H9 (cell line): ENCODE measurements at regions not wholly inside any gene's neighbourhood (a gene's known extent, or its start where the extent isn't known, plus 50 kb on each side); places are given as distances from the start of the nearest gene placed in this dataset.

Experiments
- DNase-seq: peaks from one replicate; pipeline ENCODE4 v3.0.0-alpha.2; 2017
- H2AFZ ChIP-seq: one replicate; pipeline ENCODE4 v1.6.1; 2013; ENCODE audit warnings: mild to moderate bottlenecking, low read length, control low read depth, moderate library complexity
- H2AK5ac ChIP-seq: 2 replicates; pipeline ENCODE4 v1.6.1; 2013; ENCODE audit warnings: low read length, control low read depth, mixed read lengths; ENCODE audit not compliant: insufficient read length
- H2BK120ac ChIP-seq: one replicate; pipeline ENCODE4 v1.6.1; 2013; ENCODE audit warnings: low read depth, mild to moderate bottlenecking, low read length, control low read depth, inconsistent platforms; ENCODE audit not compliant: poor library complexity, severe bottlenecking
- H2BK12ac ChIP-seq: 2 replicates; pipeline ENCODE4 v1.6.1; 2013; ENCODE audit warnings: low read length, control low read depth, mixed read lengths, low read depth; ENCODE audit not compliant: insufficient read length
- H2BK15ac ChIP-seq: 2 replicates; pipeline ENCODE4 v1.6.1; 2013; ENCODE audit warnings: low read depth, low read length, control low read depth
- H2BK20ac ChIP-seq: one replicate; pipeline ENCODE4 v1.6.1; 2013; ENCODE audit warnings: low read depth, mild to moderate bottlenecking, low read length, control low read depth, inconsistent platforms; ENCODE audit not compliant: poor library complexity, severe bottlenecking
- H2BK5ac ChIP-seq: 2 replicates; pipeline ENCODE4 v1.6.1; 2013; ENCODE audit warnings: low read length, control low read depth, mixed read lengths; ENCODE audit not compliant: insufficient read length
- H3K14ac ChIP-seq: 2 replicates; pipeline ENCODE4 v1.6.1; 2013; ENCODE audit warnings: low read length, control low read depth; ENCODE audit not compliant: insufficient read depth
- H3K18ac ChIP-seq: 2 replicates; pipeline ENCODE4 v1.6.1; 2013; ENCODE audit warnings: low read depth, mild to moderate bottlenecking, mixed read lengths, low read length, control low read depth; ENCODE audit not compliant: insufficient read length
- H3K23ac ChIP-seq: 2 replicates; pipeline ENCODE4 v1.6.1; 2013; ENCODE audit warnings: low read length, control low read depth, mixed read lengths, low read depth; ENCODE audit not compliant: insufficient read length
- H3K23me2 ChIP-seq: 2 replicates; pipeline ENCODE4 v1.6.1; 2013; ENCODE audit warnings: low read depth, mild to moderate bottlenecking, mixed read lengths, low read length, control low read depth; ENCODE audit not compliant: insufficient read length, poor library complexity, severe bottlenecking
- H3K27ac ChIP-seq: 2 replicates; pipeline ENCODE4 v1.5.1; 2013; ENCODE audit warnings: low read length, control low read depth, mixed read lengths, low read depth; ENCODE audit not compliant: insufficient read length
- H3K27me3 ChIP-seq: 2 replicates; pipeline ENCODE4 v1.6.1; 2013; ENCODE audit warnings: low read length, control low read depth, inconsistent platforms; ENCODE audit not compliant: insufficient read depth
- H3K4ac ChIP-seq: 2 replicates; pipeline ENCODE4 v1.6.1; 2013; ENCODE audit warnings: low read depth, mild to moderate bottlenecking, control low read depth, inconsistent platforms, low read length, moderate library complexity
- H3K4me1 ChIP-seq: 2 replicates; pipeline ENCODE4 v1.6.1; 2013; ENCODE audit warnings: low read length, control low read depth, inconsistent platforms; ENCODE audit not compliant: insufficient read depth
- H3K4me2 ChIP-seq: 2 replicates; pipeline ENCODE4 v1.6.1; 2013; ENCODE audit warnings: low read length, control low read depth, mixed read lengths; ENCODE audit not compliant: insufficient read length, insufficient read depth
- H3K56ac ChIP-seq: 2 replicates; pipeline ENCODE4 v1.6.1; 2013; ENCODE audit warnings: low read depth, mild to moderate bottlenecking, mixed read lengths, low read length, control low read depth; ENCODE audit not compliant: insufficient read length
- H3K79me1 ChIP-seq: 2 replicates; pipeline ENCODE4 v1.6.1; 2013; ENCODE audit warnings: low read depth, mild to moderate bottlenecking, moderate library complexity, low read length, control low read depth, inconsistent platforms; ENCODE audit not compliant: insufficient read depth, poor library complexity, severe bottlenecking
- H3K79me2 ChIP-seq: 2 replicates; pipeline ENCODE4 v1.6.1; 2013; ENCODE audit warnings: low read length, control low read depth, inconsistent platforms; ENCODE audit not compliant: insufficient read depth
- H3K9ac ChIP-seq: 2 replicates; pipeline ENCODE4 v1.6.1; 2013; ENCODE audit warnings: low read length, control low read depth, mixed read lengths; ENCODE audit not compliant: insufficient read length; ENCODE audit errors: extremely low read depth
- H3K9me3 ChIP-seq: one replicate; pipeline ENCODE4 v1.6.1; 2013; ENCODE audit warnings: low read depth, low read length, inconsistent platforms; ENCODE audit not compliant: control insufficient read depth
- H3T11ph ChIP-seq: one replicate; pipeline ENCODE4 v1.6.1; 2013; ENCODE audit warnings: mild to moderate bottlenecking, low read length, control low read depth, inconsistent platforms
- H4K20me1 ChIP-seq: one replicate; pipeline ENCODE4 v1.6.1; 2013; ENCODE audit not compliant: control insufficient read depth, insufficient read length, insufficient read depth
- H4K5ac ChIP-seq: 2 replicates; pipeline ENCODE4 v1.6.1; 2013; ENCODE audit warnings: low read depth, mild to moderate bottlenecking, mixed read lengths, low read length, control low read depth; ENCODE audit not compliant: insufficient read length
- H4K8ac ChIP-seq: replicated peaks from 2 replicates; pipeline ENCODE4 v1.6.1; 2013; ENCODE audit warnings: low read length, control low read depth, mixed read lengths, low read depth; ENCODE audit not compliant: insufficient read length
- H4K91ac ChIP-seq: 2 replicates; pipeline ENCODE4 v1.6.1; 2013; ENCODE audit warnings: low read depth, mild to moderate bottlenecking, moderate library complexity, mixed read lengths, low read length, control low read depth; ENCODE audit not compliant: insufficient read length
- H3K27ac Mint-ChIP-seq, 3 experiments: 2 replicates in 2 of 3; 3 replicates in 1 of 3; pipeline ENCODE4 v1.8.0; 2020 to 2021; ENCODE audit warnings: mixed read lengths in 3 of 3, mild to moderate bottlenecking in 1 of 3, moderate library complexity in 1 of 3
- H3K27me3 Mint-ChIP-seq: 2 replicates; pipeline ENCODE4 v1.8.0; 2021; ENCODE audit warnings: low read depth, mild to moderate bottlenecking, moderate library complexity, mixed read lengths
- H3K36me3 Mint-ChIP-seq, 3 experiments: 2 replicates in 2 of 3; 3 replicates in 1 of 3; pipeline ENCODE4 v1.8.0; 2020 to 2021; ENCODE audit warnings: low read depth in 3 of 3, mixed read lengths in 3 of 3; ENCODE audit not compliant: insufficient read depth in 1 of 3
- H3K4me1 Mint-ChIP-seq, 2 experiments: 2 replicates each; pipeline ENCODE4 v1.8.0; 2020; ENCODE audit warnings: mixed read lengths in 2 of 2
- H3K4me3 Mint-ChIP-seq, 2 experiments: 2 replicates in 1 of 2; 3 replicates in 1 of 2; pipeline ENCODE4 v1.8.0; 2020 to 2021; ENCODE audit warnings: mild to moderate bottlenecking in 2 of 2, mixed read lengths in 2 of 2, moderate library complexity in 1 of 2
- H3K9me3 Mint-ChIP-seq, 2 experiments: 2 replicates in 1 of 2; 3 replicates in 1 of 2; pipeline ENCODE4 v1.8.0; 2020; ENCODE audit warnings: mild to moderate bottlenecking in 2 of 2, mixed read lengths in 2 of 2, moderate library complexity in 1 of 2
- WGBS: extraction: QIAGEN DNeasy Blood & Tissue Kit; methylation state at CpG from one replicate; pipeline ENCODE4 v1.1.7; 2013; ENCODE audit warnings: missing lambda C conversion rate, low lambda C conversion rate, mixed read lengths; ENCODE audit not compliant: insufficient read length; ENCODE audit errors: extremely low coverage; 5-methylcytosine and 5-hydroxymethylcytosine counted together
- TF ChIP-seq, protein P1 (sequence below): fragments of 200-600 bp; sonication (generic); conservative IDR thresholded peaks from 3 replicates; pipeline ENCODE4 v1.8.0; 2021; ENCODE audit warnings: antibody characterized with exemption, mild to moderate bottlenecking

GRCh38 chr2:42932271-42933151, 140.1 kb upstream of the HAAO start:
- H4K5ac ChIP-seq = no peak overlapping the region
- H4K91ac ChIP-seq = no peak overlapping the region
- H3K4me3 Mint-ChIP-seq = no peak overlapping the region
- no peaks in the 10 kb centered on the region for H3K79me2 ChIP-seq
- no peak overlapping the region for H3K4ac ChIP-seq
- no peaks in the 10 kb centered on the region for H3K27me3 ChIP-seq
- no peak overlapping the region for H3K18ac ChIP-seq
- H3K23ac ChIP-seq = no peak overlapping the region
- peaks cover 48 to 53% of the 10 kb centered on the region in 2 experiments for H3K4me1 Mint-ChIP-seq
- H2BK5ac ChIP-seq = no peak overlapping the region
- H3K27me3 Mint-ChIP-seq = peaks cover 2% of the 10 kb centered on the region; the same call in 1 of the 2 replicates
- peaks cover 8% of the 10 kb centered on the region; the same call in 1 of the 2 replicates for H3K4me1 ChIP-seq
- no CpG with 5 or more reads among the region's 13 CpGs for WGBS
- no peak overlapping the region for H4K8ac ChIP-seq
- DNase-seq = no peak
- no peak overlapping the region for H3K56ac ChIP-seq
- H3K27ac Mint-ChIP-seq = no peak overlapping the region
- H3K9ac ChIP-seq = no peak overlapping the region
- H3K27ac ChIP-seq = no peak overlapping the region
- no peak overlapping the region for H2AK5ac ChIP-seq
- H3K9me3 ChIP-seq = no peaks in the 10 kb centered on the region
- no peaks in the 10 kb centered on the region for H3K23me2 ChIP-seq
- H2BK20ac ChIP-seq = no peak overlapping the region
- TF ChIP-seq, protein P1, sequence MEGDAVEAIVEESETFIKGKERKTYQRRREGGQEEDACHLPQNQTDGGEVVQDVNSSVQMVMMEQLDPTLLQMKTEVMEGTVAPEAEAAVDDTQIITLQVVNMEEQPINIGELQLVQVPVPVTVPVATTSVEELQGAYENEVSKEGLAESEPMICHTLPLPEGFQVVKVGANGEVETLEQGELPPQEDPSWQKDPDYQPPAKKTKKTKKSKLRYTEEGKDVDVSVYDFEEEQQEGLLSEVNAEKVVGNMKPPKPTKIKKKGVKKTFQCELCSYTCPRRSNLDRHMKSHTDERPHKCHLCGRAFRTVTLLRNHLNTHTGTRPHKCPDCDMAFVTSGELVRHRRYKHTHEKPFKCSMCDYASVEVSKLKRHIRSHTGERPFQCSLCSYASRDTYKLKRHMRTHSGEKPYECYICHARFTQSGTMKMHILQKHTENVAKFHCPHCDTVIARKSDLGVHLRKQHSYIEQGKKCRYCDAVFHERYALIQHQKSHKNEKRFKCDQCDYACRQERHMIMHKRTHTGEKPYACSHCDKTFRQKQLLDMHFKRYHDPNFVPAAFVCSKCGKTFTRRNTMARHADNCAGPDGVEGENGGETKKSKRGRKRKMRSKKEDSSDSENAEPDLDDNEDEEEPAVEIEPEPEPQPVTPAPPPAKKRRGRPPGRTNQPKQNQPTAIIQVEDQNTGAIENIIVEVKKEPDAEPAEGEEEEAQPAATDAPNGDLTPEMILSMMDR = no peak
- no peak overlapping the region for H2BK12ac ChIP-seq
- no peaks in the 10 kb centered on the region for H3K79me1 ChIP-seq
- no peak overlapping the region for H2AFZ ChIP-seq
- H2BK15ac ChIP-seq = no peak overlapping the region
- H3K36me3 Mint-ChIP-seq = no peaks in the 10 kb centered on the region
- no peak overlapping the region for H3T11ph ChIP-seq
- no peaks in the 10 kb centered on the region for H4K20me1 ChIP-seq
- no peak overlapping the region for H3K4me2 ChIP-seq
- H2BK120ac ChIP-seq = no peak overlapping the region
- no peaks in the 10 kb centered on the region for H3K9me3 Mint-ChIP-seq
- no peak overlapping the region; the same call in 1 of the 2 replicates for H3K14ac ChIP-seq
